ENCODE measurements at regions not wholly inside any gene's neighbourhood (a gene's known extent, or its start where the extent isn't known, plus 50 kb on each side); places are given as distances from the start of the nearest gene placed in this dataset.

GRCh38 chr6:168369786-168370185 lies 50.2 kb upstream of the DACT2 start:
- H3K27me3 ChIP-seq: no peaks in the 10 kb centered on the region
- DNase-seq: peak; percentile 3 to 16
- no peak overlapping the region for H3K27ac ChIP-seq
- peaks cover 0 to 6% (median 0%) of the 10 kb centered on the region in 4 donors for H3K4me1 ChIP-seq
- H3K36me3 ChIP-seq: no peaks in the 10 kb centered on the region
- intact Hi-C loops (cut with DNase I; ENCODE audit: low total_unique reads): loop anchor here (2.0 kb wide), 1 partner anchor 513 kb away; no protein-coding TSS in a partner anchor
- H3K4me3 ChIP-seq: no peak overlapping the region
- TF ChIP-seq CTCF (IDR thresholded peaks at IDR 0.05): no peak
- H3K9me3 ChIP-seq: no peaks in the 10 kb centered on the region

- peak; percentile 57 to 84 for DNase-seq
- Histone ChIP-seq H3K36me3 (no peaks in the 10 kb centered on the region), H3K27ac (no peak overlapping the region), H3K4me1 (peaks cover 0 to 6% (median 0%) of the 10 kb centered on the region in 4 donors), H3K9me3 (no peaks in the 10 kb centered on the region), H3K4me3 (no peak overlapping the region), H3K27me3 (no peaks in the 10 kb centered on the region)
- intact Hi-C loops (cut with DNase I; ENCODE audit: low total_unique reads): loop anchor here (2.0 kb wide), 1 partner anchor 512 kb away; no protein-coding TSS in a partner anchor
- peak; percentile 92 to 94 for TF ChIP-seq CTCF (IDR thresholded peaks at IDR 0.05)
Measured at GRCh38 chr6:168370310-168370991, 50.9 kb upstream of the DACT2 start.

GRCh38 chr6:168371185-168371584 lies 51.6 kb upstream of the DACT2 start:
- Histone ChIP-seq H3K36me3 (no peaks in the 10 kb centered on the region), H3K4me3 (no peak overlapping the region), H3K27ac (no peak overlapping the region), H3K27me3 (no peaks in the 10 kb centered on the region), H3K9me3 (no peaks in the 10 kb centered on the region), H3K4me1 (peaks cover 0 to 6% (median 0%) of the 10 kb centered on the region in 4 donors)
- peak in 1 of 2 donors; percentile 44 for DNase-seq
- intact Hi-C loops (cut with DNase I; ENCODE audit: low total_unique reads): loop anchor here (2.0 kb wide), 1 partner anchor 512 kb away; no protein-coding TSS in a partner anchor
- TF ChIP-seq CTCF (IDR thresholded peaks at IDR 0.05): no peak

GRCh38 chr6:168371618-168371980 lies 52.0 kb upstream of the DACT2 start:
- Histone ChIP-seq H3K9me3 (no peaks in the 10 kb centered on the region), H3K27me3 (no peaks in the 10 kb centered on the region), H3K4me3 (no peak overlapping the region), H3K4me1 (peaks cover 0 to 6% (median under 1%) of the 10 kb centered on the region in 4 donors), H3K27ac (no peak overlapping the region), H3K36me3 (no peaks in the 10 kb centered on the region)
- intact Hi-C loops (cut with DNase I; ENCODE audit: low total_unique reads): loop anchor here (2.0 kb wide), 1 partner anchor 511 kb away; no protein-coding TSS in a partner anchor
- peak in 1 of 2 donors; percentile 14 for DNase-seq
- TF ChIP-seq CTCF (IDR thresholded peaks at IDR 0.05): no peak

- no peak for TF ChIP-seq CTCF (IDR thresholded peaks at IDR 0.05)
- Histone ChIP-seq H3K27me3 (no peaks in the 10 kb centered on the region), H3K4me1 (peaks cover 0 to 6% (median 3%) of the 10 kb centered on the region in 4 donors), H3K4me3 (no peak overlapping the region), H3K36me3 (no peaks in the 10 kb centered on the region), H3K9me3 (no peaks in the 10 kb centered on the region), H3K27ac (no peak overlapping the region)
- intact Hi-C loops (cut with DNase I; ENCODE audit: low total_unique reads): loop anchor here (2.0 kb wide), 1 partner anchor 511 kb away; no protein-coding TSS in a partner anchor
- DNase-seq: peak; percentile 19 to 59
Measured at GRCh38 chr6:168371981-168372711, 52.6 kb upstream of the DACT2 start.
